GM18907 (cell line): ENCODE measurements at regions not wholly inside any gene's neighbourhood (a gene's known extent, or its start where the extent isn't known, plus 50 kb on each side); places are given as distances from the start of the nearest gene placed in this dataset.
A peak's percentile ranks its signal among the peaks of the same experiment; 100 is the strongest.

Source experiments
- ATAC-seq: cut with Tn5 transposase; IDR thresholded peaks from one replicate; pipeline ENCODE4 v1.9.1; 2021; ENCODE audit warnings: mild to moderate bottlenecking, moderate library complexity; ENCODE audit not compliant: unreplicated experiment

GRCh38 chr2:145303536-145303935, 783.6 kb upstream of the ZEB2 start:
- ATAC-seq: no peak

GRCh38 chr2:145302886-145303285, 783.0 kb upstream of the ZEB2 start:
- ATAC-seq: no peak

- no peak for ATAC-seq
Measured at GRCh38 chr2:145302451-145302850, 782.5 kb upstream of the ZEB2 start.

DNA sequence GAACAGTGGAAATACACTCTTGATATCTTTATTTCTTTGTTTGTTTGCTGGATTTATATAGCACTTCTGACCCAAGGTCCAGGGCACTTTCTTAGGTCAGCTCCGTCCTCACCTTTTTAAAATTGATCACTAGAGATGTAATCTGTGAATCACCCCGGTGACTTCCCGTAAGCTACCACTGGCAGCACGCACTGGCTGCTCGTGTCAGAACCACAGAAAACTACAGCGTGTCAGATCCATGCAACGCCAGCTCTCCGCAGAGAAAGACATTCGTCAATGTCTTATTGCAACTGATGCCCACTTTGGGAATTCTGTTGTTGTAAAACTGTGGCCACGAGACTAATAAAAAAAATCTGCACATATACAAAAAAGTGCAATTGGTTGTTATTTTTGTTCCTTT, 779.4 kb upstream of the ZEB2 start:
- ATAC-seq: no peak

GRCh38 chr2:145292166-145292565, 772.2 kb upstream of the ZEB2 start:
- ATAC-seq: no peak

DNA sequence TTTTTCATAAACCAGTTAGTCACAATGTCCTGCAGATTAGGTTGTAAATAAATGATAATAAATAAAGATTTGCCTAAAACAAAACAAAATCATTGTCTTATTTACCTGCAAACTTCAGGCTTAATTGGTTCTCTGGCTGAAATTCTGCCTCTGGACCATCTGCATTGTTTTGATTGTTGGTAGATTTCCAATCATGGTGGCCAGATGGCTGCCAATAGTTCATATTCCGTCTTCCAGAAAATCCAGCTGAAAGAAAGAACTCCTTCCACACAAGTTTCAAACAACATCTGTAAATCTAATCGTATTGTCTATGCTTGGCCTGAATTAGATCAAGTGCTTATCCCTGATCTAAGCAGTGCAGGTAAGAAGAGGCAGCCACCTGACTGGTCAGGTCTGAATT, 771.1 kb upstream of the ZEB2 start:
- ATAC-seq: no peak

- no peak for ATAC-seq
Measured at GRCh38 chr2:145289946-145290345, 770.0 kb upstream of the ZEB2 start.

- no peak for ATAC-seq
Measured at GRCh38 chr2:145288650-145289496, 769.0 kb upstream of the ZEB2 start.

DNA sequence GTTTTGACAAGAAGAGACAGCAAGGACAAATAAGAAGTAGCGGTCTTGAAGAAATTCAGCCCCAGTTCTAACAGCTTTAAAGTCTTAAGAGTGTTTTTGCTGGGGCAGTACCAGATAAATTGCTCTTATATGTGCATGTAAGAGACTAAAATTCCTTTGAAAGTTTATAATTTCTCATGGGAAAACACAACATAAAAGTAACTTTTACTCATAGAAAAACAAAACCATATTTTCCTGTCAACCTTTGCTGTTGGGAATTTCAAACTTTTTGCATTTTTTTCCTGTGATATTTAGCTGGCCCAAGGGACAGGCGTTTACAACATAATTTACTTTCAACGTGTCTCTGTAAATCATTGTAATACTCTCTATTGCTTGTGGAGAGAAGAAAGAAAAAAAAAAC, 767.8 kb upstream of the ZEB2 start:
- no peak for ATAC-seq

DNA sequence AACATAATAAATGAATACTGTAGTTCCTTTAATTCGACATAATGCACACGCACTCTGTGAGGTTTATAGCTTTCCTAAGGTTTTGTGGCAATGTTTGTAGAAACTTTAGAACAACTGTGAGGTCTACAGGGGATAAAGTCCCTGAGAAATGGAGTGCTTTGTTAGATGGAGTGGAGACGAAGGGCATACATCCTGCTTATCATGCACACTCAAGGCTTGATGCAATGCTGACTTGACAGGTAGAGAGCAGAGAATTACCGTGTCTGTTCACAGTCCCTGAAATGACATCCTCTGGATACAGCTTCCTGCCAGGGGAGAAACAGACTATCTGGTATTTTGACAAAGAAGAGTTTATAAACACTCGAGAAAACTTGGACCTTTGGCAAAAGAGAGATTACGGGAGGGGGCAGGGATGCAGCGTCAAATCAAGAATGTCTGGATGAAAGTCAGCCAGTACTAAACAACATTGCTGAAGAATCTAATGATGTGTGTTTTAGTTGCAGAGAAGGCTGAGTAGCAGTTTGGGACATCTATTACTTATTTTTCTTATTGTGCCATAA, 766.9 kb upstream of the ZEB2 start:
- ATAC-seq: no peak

GRCh38 chr2:145284551-145284950, 764.6 kb upstream of the ZEB2 start:
- ATAC-seq: no peak

- ATAC-seq: no peak
Measured at GRCh38 chr2:145283131-145283530, 763.2 kb upstream of the ZEB2 start.

DNA sequence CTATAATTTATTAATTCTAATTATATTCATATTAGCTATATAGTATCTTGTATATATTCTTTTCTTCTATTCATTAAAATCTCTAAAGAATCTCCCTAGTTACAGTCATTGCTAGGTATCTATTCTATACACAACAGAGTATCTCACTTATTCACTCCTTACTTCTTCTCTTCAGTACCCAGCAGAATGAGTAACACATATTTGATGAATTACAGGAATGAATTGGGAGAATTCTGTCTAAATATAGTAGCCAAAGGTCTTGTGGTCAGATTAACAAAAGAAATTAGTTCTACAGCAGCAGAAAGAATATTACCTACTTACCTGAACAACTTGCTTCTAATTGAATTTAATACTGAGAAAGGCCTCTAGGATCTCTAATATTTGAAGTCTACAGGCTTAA, 758.0 kb upstream of the ZEB2 start:
- ATAC-seq: no peak

DNA sequence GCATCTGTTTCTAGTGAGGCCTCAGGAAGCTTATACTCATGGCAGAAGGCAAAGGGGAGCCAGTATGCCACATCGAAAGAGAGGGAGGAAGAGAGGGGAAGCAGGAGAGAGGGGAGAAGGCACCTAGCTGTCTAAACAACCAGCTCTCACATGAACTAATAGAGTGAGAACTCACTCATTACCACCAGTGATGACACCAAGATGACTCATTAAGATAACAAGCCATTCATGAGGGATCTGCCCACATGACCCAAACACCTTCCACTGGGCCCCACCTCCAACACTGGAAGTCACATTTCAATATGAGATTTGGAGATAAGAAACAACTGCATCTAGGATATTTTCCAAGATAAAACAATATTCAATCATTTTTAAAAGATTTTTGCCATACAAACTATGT, 753.9 kb upstream of the ZEB2 start:
- ATAC-seq: no peak

DNA sequence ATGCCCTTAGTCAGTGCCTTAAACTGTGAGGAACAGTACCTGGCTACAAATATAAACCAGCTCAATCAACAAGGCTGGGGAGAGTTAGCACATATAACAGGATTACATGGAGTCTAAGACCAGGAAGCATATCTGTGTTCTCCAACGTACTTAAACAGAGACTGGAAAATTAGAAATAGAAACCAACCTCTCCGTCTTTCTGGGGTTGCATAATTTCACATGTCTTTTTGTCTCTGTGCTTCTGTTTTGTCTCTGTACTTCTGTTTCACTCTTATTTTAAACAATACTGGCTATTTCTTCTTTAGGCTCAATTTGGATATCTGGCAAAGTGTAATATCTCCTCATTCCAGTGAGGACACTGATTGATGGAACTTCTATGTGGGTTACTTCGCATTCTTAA, 749.0 kb upstream of the ZEB2 start:
- ATAC-seq: no peak

- no peak for ATAC-seq
Measured at GRCh38 chr2:145267451-145267850, 747.5 kb upstream of the ZEB2 start.

DNA sequence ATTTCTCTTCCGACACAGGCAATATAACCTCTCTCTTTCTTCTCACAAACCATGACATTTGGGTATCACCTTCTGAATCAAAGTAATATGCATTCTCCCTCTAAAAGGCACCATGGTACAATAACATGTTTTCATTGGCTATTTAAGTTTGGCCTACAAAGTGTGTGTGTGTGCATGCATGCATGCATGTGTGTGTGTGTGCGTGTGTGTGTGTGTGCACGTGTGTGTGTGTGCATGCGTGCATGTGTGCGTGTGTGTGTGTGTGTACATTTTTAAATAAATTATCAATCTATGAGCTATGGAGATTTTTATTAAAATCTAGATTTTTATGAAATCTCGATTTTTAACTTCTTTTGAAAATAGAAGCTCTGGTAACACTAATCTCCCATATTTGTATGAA, 745.3 kb upstream of the ZEB2 start:
- ATAC-seq: no peak

DNA sequence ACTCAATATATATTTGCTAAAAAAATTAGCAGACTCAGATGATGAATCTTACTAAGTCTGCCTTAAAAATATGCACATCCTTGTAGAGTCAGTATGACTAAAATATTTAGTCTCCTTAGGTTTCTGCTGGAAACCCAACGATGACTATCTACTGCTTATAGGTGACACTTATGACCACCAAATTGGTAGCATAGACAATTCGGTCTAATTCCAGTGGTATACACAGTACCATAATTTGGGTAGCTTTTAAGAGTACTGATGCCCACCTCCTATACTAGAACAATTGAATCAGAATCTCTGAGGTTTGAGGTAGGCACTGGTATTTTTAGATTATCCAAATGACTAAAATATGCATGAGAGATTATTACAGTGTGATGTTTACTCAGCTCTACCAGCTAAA, 740.8 kb upstream of the ZEB2 start:
- ATAC-seq: no peak

GRCh38 chr2:145260081-145260480, 740.2 kb upstream of the ZEB2 start:
- ATAC-seq: no peak

GRCh38 chr2:145258903-145259579, 739.1 kb upstream of the ZEB2 start:
- ATAC-seq: peak; percentile 44

DNA sequence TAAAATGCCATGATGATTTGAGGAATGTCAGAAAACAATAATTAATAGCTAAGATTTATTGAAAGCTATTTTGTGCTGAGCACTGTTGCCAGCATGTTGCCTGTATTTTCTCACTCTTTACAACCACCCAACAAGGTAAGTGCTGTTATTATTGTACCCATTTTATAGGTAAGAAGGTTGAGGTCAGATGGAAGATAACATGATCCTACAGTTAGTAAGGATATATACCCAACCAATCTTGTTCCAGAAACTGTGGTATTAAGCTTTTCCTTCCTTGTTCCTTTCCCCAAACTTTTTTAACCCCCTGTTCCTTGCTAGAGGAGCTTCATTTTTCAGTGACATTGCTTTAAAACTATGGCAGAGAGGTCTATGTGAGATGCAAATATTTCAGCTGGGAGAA, 738.0 kb upstream of the ZEB2 start:
- ATAC-seq: no peak

GRCh38 chr2:145256551-145256950, 736.6 kb upstream of the ZEB2 start:
- no peak for ATAC-seq
